GM19455 (cell line): ENCODE measurements at regions not wholly inside any gene's neighbourhood (a gene's known extent, or its start where the extent isn't known, plus 50 kb on each side); places are given as distances from the start of the nearest gene placed in this dataset.

Experiments used
- ATAC-seq: cut with Tn5 transposase; IDR thresholded peaks from one replicate; pipeline ENCODE4 v1.9.1; 2021; ENCODE audit not compliant: unreplicated experiment

- no peak for ATAC-seq
Measured at GRCh38 chr19:28521614-28522544, 691.1 kb downstream of the UQCRFS1 start.

GRCh38 chr19:28520998-28521568, 691.9 kb downstream of the UQCRFS1 start:
- no peak for ATAC-seq

- ATAC-seq: no peak
Measured at GRCh38 chr19:28519952-28520861, 692.7 kb downstream of the UQCRFS1 start.

GRCh38 chr19:28519218-28519779, 693.7 kb downstream of the UQCRFS1 start:
- no peak for ATAC-seq

- ATAC-seq: no peak
Measured at GRCh38 chr19:28516415-28516872, 696.5 kb downstream of the UQCRFS1 start.

- no peak for ATAC-seq
Measured at GRCh38 chr19:28514166-28514565, 698.8 kb downstream of the UQCRFS1 start.

GRCh38 chr19:28511655-28512054, 701.3 kb downstream of the UQCRFS1 start:
- no peak for ATAC-seq

GRCh38 chr19:28509079-28509895, 703.7 kb downstream of the UQCRFS1 start:
- no peak for ATAC-seq

- ATAC-seq: no peak
Measured at GRCh38 chr19:28508666-28509065, 704.3 kb downstream of the UQCRFS1 start.

- no peak for ATAC-seq
Measured at GRCh38 chr19:28505933-28506332, 707.0 kb downstream of the UQCRFS1 start.

- ATAC-seq: no peak
Measured at GRCh38 chr19:28505134-28505533, 707.8 kb downstream of the UQCRFS1 start.

- ATAC-seq: no peak
Measured at GRCh38 chr19:28504727-28505126, 708.2 kb downstream of the UQCRFS1 start.

GRCh38 chr19:28504139-28504538, 708.8 kb downstream of the UQCRFS1 start:
- ATAC-seq: no peak

- no peak for ATAC-seq
Measured at GRCh38 chr19:28502879-28503734, 709.8 kb downstream of the UQCRFS1 start.

GRCh38 chr19:28501976-28502375, 711.0 kb downstream of the UQCRFS1 start:
- ATAC-seq: no peak

GRCh38 chr19:28500982-28501630, 711.8 kb downstream of the UQCRFS1 start:
- ATAC-seq: no peak

GRCh38 chr19:28500296-28500695, 712.7 kb downstream of the UQCRFS1 start:
- ATAC-seq: no peak

- ATAC-seq: no peak
Measured at GRCh38 chr19:28498404-28498976, 714.5 kb downstream of the UQCRFS1 start.
